A673 (cell line): ENCODE measurements at regions not wholly inside any gene's neighbourhood (a gene's known extent, or its start where the extent isn't known, plus 50 kb on each side); places are given as distances from the start of the nearest gene placed in this dataset.

ENCODE experiments used
- BruUV-seq: library from RNA; stranded (reverse); fragments of 400-500 nt; replicated peaks from 2 replicates; lab custom pipeline; 2021; lab: Mats Ljungman, UMichigan
- CTCF ChIA-PET: fragments of 300-600 bp; sonication (Branson Sonifier 250); formaldehyde crosslinking; loops from one replicate; lab custom pipeline; 2022; ENCODE audit warnings: antibody characterized with exemption; lab: Charles Lee
- POLR2A ChIA-PET: fragments of 300-600 bp; sonication (Branson Sonifier 250); formaldehyde crosslinking; loops from one replicate; lab custom pipeline; 2022; ENCODE audit warnings: antibody characterized with exemption; ENCODE audit not compliant: low non-redundant PET; lab: Charles Lee
- DNase-seq: peaks from one replicate; pipeline ENCODE4 v3.0.0-alpha.2; 2015; ENCODE audit warnings: low spot score
- H3K27ac ChIP-seq: fragments of 200-600 bp; sonication (generic); 2 replicates; pipeline ENCODE4 v1.5.1; 2016; ENCODE audit warnings: mixed run types, low read depth, mild to moderate bottlenecking, mixed read lengths, antibody characterized with exemption, low read length; ENCODE audit not compliant: poor library complexity, severe bottlenecking
- H3K27me3 ChIP-seq: fragments of 200-600 bp; sonication (generic); replicated peaks from 2 replicates; pipeline ENCODE4 v1.6.1; 2017; ENCODE audit warnings: mixed run types, low read depth, mild to moderate bottlenecking, mixed read lengths, antibody characterized with exemption, low read length; ENCODE audit not compliant: insufficient read depth, poor library complexity
- H3K36me3 ChIP-seq: fragments of 200-600 bp; sonication (generic); 2 replicates; pipeline ENCODE4 v1.6.1; 2016; ENCODE audit warnings: mixed run types, mild to moderate bottlenecking, mixed read lengths, antibody characterized with exemption, low read length; ENCODE audit not compliant: insufficient read depth, poor library complexity, severe bottlenecking
- H3K4me1 ChIP-seq: fragments of 200-600 bp; sonication (generic); 2 replicates; pipeline ENCODE4 v1.6.1; 2017; ENCODE audit warnings: mixed run types, mild to moderate bottlenecking, mixed read lengths, antibody characterized with exemption, low read length; ENCODE audit not compliant: insufficient read depth, poor library complexity, severe bottlenecking
- H3K4me3 ChIP-seq: fragments of 200-600 bp; sonication (generic); 2 replicates; pipeline ENCODE4 v1.5.1; 2016; ENCODE audit warnings: low read depth, mixed run types, mild to moderate bottlenecking, mixed read lengths, low read length; ENCODE audit not compliant: poor library complexity, severe bottlenecking
- H3K9me3 ChIP-seq: fragments of 200-600 bp; sonication (generic); 2 replicates; pipeline ENCODE4 v1.6.1; 2016; ENCODE audit warnings: mixed run types, low read depth, mild to moderate bottlenecking, mixed read lengths, antibody characterized with exemption, low read length; ENCODE audit not compliant: poor library complexity, severe bottlenecking
- CTCF ChIP-seq: fragments of 300-800, 200-600 bp; sonication (generic); conservative IDR thresholded peaks from 2 replicates; pipeline ENCODE4 v1.5.1; 2017; ENCODE audit warnings: low read depth, mild to moderate bottlenecking, antibody characterized with exemption, low read length, moderate library complexity, mixed read lengths
- EZH2 ChIP-seq: fragments of 200-600 bp; sonication (generic); IDR thresholded peaks from 2 replicates; pipeline ENCODE4 v1.6.1; 2017; ENCODE audit warnings: borderline replicate concordance, low read depth, mild to moderate bottlenecking, mixed read lengths, antibody characterized with exemption, low read length; ENCODE audit not compliant: poor library complexity, severe bottlenecking
- intact Hi-C: fragments of 100-400 bp; cut with micrococcal nuclease; formaldehyde crosslinking; loops from one replicate; pipeline ENCODE4 v1.10.0; 2022; ENCODE audit not compliant: unreplicated experiment

- TF ChIP-seq EZH2 (no peak), CTCF (no peak)
- H3K4me1 ChIP-seq: peaks cover 6% of the 10 kb centered on the region
- H3K4me3 ChIP-seq: no peak overlapping the region
- intact Hi-C loops: loop anchor here (10.0 kb wide), 2 partner anchors 302 to 582 kb away; no protein-coding TSS in a partner anchor
- H3K27ac ChIP-seq: no peak overlapping the region
- no peaks in the 10 kb centered on the region for H3K27me3 ChIP-seq
- no peaks in the 10 kb centered on the region for H3K9me3 ChIP-seq
- no TSS peak for BruUV-seq
- no peak for DNase-seq
- H3K36me3 ChIP-seq: no peaks in the 10 kb centered on the region
- POLR2A ChIA-PET: no interaction called here
- CTCF ChIA-PET: no interaction called here
Observed at GRCh38 chr10:128846927-128847326, 620.1 kb upstream of the MGMT start.

GRCh38 chr10:128848810-128849209 is 618.2 kb upstream of the MGMT start:
- Histone ChIP-seq H3K9me3 (no peaks in the 10 kb centered on the region), H3K4me1 (peaks cover 3% of the 10 kb centered on the region), H3K36me3 (no peaks in the 10 kb centered on the region), H3K27me3 (no peaks in the 10 kb centered on the region), H3K27ac (no peak overlapping the region), H3K4me3 (no peak overlapping the region)
- intact Hi-C loops: loop anchor here (10.0 kb wide), 2 partner anchors 304 to 584 kb away; no protein-coding TSS in a partner anchor
- ChIA-PET POLR2A (no interaction called here), CTCF (no interaction called here)
- BruUV-seq: no TSS peak
- TF ChIP-seq CTCF (no peak), EZH2 (no peak)
- DNase-seq: no peak

GRCh38 chr10:128850647-128851046 is 616.4 kb upstream of the MGMT start:
- no TSS peak for BruUV-seq
- no peaks in the 10 kb centered on the region for H3K9me3 ChIP-seq
- no peaks in the 10 kb centered on the region for H3K27me3 ChIP-seq
- ChIA-PET CTCF (interaction anchor here (0.6 kb wide), 1 partner anchor 575 kb away, joined by 7 read pairs; no protein-coding TSS in a partner anchor), POLR2A (no interaction called here)
- no peak overlapping the region for H3K4me3 ChIP-seq
- peaks cover 12% of the 10 kb centered on the region for H3K4me1 ChIP-seq
- no peak for DNase-seq
- H3K36me3 ChIP-seq: no peaks in the 10 kb centered on the region
- intact Hi-C loops: no loop called here
- H3K27ac ChIP-seq: no peak overlapping the region
- TF ChIP-seq CTCF (no peak), EZH2 (no peak)
